Heart left ventricle (tissue), 13 donors: ENCODE measurements at regions not wholly inside any gene's neighbourhood (a gene's known extent, or its start where the extent isn't known, plus 50 kb on each side); places are given as distances from the start of the nearest gene placed in this dataset.

ENCODE experiments used
- CTCF ChIP-seq, 12 donors: fragments of 200-600 bp; sonication (generic) in 4 of 12; IDR thresholded peaks; one replicate each; pipeline versions ENCODE4 v1.5.0 to v1.8.0; 2018 to 2022; ENCODE audit warnings: antibody characterized with exemption in 12 of 12, mild to moderate bottlenecking in 5 of 12
- POLR2A ChIP-seq, 2 donors: fragments of 450-650 bp; IDR thresholded peaks; one replicate each; pipeline ENCODE4 v1.6.1; 2017; ENCODE audit warnings: antibody characterized with exemption in 2 of 2, mild to moderate bottlenecking in 2 of 2, moderate library complexity in 2 of 2
- donor health status: ischemic (EF 13 %, LVEDD 7.1; RV severe dilation, severe dysfunction).
- donor health status: DM: no; HTN: yes; CAD: no.
- donor health status: DM: no; HTN: no; CAD: no.
- donor health status: ischemic (EF 25% LVEDD 6.9; RV normal size, moderate dysfunction).
- donor health status: ischemic (EF 25% LVEDD 5.7; RV mildly dilated, moderate dysfunction).
- donor health status: ischemic (EF 35%, LVEDD 5.7; RV mildly dilated, moderate dysfunction).
- donor health status: nonischemic (EF 11% LVEDD 7.7; RV severe dilation, severe dysfunction).
- donor health status: DM: yes; HTN: yes; CAD: no.
- donor health status: PGD.
- donor health status: ischemic (EF 29% LVEDD 5.4; RV normal size, mild dysfunction).
- donor health status: nonischemic (EF 23%, LVEDD 6.1; RV moderate dilation, normal function).

- TF ChIP-seq POLR2A (IDR thresholded peaks at IDR 0.05) (no peak), CTCF (IDR thresholded peaks at IDR 0.05) (no peak)
Observed at GRCh38 chr4:54571293-54572151, 86.2 kb upstream of the KIT start.
